Breast epithelium (tissue), 4 donors: ENCODE measurements at regions not wholly inside any gene's neighbourhood (a gene's known extent, or its start where the extent isn't known, plus 50 kb on each side); places are given as distances from the start of the nearest gene placed in this dataset.
A peak's percentile ranks its signal among the peaks of the same experiment; 100 is the strongest.

Experiments
- DNase-seq, 2 donors: peaks; one replicate each; pipeline ENCODE4 v3.0.0-alpha.2; 2019; ENCODE audit warnings: low spot score in 2 of 2
- H3K27ac ChIP-seq, 2 donors: fragments of 200-600 bp; sonication (generic) in 1 of 2; one replicate each; pipeline ENCODE4 v1.5.1; 2016 to 2019; ENCODE audit warnings: mild to moderate bottlenecking in 1 of 2
- H3K27me3 ChIP-seq, 2 donors: fragments of 200-600 bp; sonication (generic) in 1 of 2; one replicate each; pipeline versions ENCODE4 v1.5.1 to v1.6.0; 2017 to 2019; ENCODE audit warnings: control low read depth in 1 of 2, mild to moderate bottlenecking in 1 of 2
- H3K36me3 ChIP-seq: fragments of 200-600 bp; one replicate; pipeline ENCODE4 v1.5.1; 2019
- H3K4me1 ChIP-seq, 2 donors: fragments of 200-600 bp; sonication (generic); one replicate each; pipeline ENCODE4 v1.5.1; 2016 to 2019; ENCODE audit warnings: control low read depth in 1 of 2
- H3K4me3 ChIP-seq, 3 donors: fragments of 200-600 bp; sonication (generic); 1 replicate in 2 of 3; 2 replicates in 1 of 3; pipeline ENCODE4 v1.5.1; 2016 to 2019; ENCODE audit warnings: mild to moderate bottlenecking in 3 of 3, moderate library complexity in 2 of 3
- H3K9me3 ChIP-seq, 2 donors: fragments of 200-600 bp; sonication (generic) in 1 of 2; one replicate each; pipeline ENCODE4 v1.5.1; 2016 to 2019; ENCODE audit warnings: control low read depth in 1 of 2
- POLR2A ChIP-seq: fragments of 450-650 bp; IDR thresholded peaks from one replicate; pipeline ENCODE4 v1.6.1; 2016; ENCODE audit warnings: antibody characterized with exemption, mild to moderate bottlenecking, moderate library complexity
- POLR2AphosphoS5 ChIP-seq, 3 donors: sonication (generic); formaldehyde crosslinking; IDR thresholded peaks; one replicate each; pipeline ENCODE4 v1.6.1; 2017; ENCODE audit warnings: antibody characterized with exemption in 3 of 3
- intact Hi-C: fragments of 100-400 bp; cut with DNase I; formaldehyde crosslinking; loops from one replicate; pipeline ENCODE4 v1.15.1; 2023; ENCODE audit warnings: low total_unique reads
- TF ChIP-seq, protein P1 (sequence below), 3 donors: fragments of 450-650 bp; IDR thresholded peaks; one replicate each; pipeline ENCODE4 v1.5.1; 2016 to 2017; ENCODE audit warnings: antibody characterized with exemption in 3 of 3, mild to moderate bottlenecking in 3 of 3, moderate library complexity in 3 of 3

DNA sequence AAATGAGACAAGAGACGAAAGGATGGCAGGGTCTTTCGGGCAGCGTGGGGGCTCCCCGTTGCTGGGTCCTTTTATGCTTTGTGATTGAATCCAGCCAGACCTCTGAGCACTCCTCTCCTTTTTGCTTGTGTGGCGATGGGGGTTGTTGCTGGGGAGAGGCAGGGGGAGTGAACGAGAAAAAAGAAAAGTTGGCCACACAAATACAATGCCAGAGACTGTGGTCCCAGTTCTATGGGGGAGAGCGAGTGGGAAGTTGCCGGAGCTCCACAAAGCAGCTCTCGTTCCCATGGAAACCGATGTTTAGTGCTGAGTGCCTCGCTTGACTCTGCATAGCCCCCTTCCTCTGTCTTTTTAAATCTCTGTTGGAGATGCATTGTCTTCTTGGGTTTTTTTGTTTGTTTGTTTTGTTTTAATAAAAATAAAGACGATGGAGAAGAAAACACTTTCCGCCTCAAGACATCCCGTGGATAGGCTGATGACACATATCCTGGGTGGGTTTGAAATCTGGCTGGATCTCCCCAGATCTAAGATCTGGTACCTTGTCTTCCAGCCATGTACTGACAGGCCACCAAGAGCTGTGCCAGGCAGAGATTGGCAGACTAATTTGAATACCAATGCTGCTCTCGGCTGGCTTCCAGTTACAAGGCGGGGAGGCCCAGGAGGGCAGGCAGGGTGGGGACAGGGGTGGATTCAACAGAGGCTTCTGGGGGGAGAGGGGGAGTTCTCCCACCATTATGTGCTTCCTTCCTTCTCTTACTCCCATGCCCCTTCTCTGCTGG is 529.3 kb downstream of the QKI start:
- TF ChIP-seq POLR2A, result no peak
- TF ChIP-seq, protein P1, sequence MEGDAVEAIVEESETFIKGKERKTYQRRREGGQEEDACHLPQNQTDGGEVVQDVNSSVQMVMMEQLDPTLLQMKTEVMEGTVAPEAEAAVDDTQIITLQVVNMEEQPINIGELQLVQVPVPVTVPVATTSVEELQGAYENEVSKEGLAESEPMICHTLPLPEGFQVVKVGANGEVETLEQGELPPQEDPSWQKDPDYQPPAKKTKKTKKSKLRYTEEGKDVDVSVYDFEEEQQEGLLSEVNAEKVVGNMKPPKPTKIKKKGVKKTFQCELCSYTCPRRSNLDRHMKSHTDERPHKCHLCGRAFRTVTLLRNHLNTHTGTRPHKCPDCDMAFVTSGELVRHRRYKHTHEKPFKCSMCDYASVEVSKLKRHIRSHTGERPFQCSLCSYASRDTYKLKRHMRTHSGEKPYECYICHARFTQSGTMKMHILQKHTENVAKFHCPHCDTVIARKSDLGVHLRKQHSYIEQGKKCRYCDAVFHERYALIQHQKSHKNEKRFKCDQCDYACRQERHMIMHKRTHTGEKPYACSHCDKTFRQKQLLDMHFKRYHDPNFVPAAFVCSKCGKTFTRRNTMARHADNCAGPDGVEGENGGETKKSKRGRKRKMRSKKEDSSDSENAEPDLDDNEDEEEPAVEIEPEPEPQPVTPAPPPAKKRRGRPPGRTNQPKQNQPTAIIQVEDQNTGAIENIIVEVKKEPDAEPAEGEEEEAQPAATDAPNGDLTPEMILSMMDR (IDR thresholded peaks at IDR 0.05), result no peak
- TF ChIP-seq POLR2AphosphoS5 (IDR thresholded peaks at IDR 0.05), result no peak
- H3K27ac ChIP-seq, result no peak overlapping the region

DNA sequence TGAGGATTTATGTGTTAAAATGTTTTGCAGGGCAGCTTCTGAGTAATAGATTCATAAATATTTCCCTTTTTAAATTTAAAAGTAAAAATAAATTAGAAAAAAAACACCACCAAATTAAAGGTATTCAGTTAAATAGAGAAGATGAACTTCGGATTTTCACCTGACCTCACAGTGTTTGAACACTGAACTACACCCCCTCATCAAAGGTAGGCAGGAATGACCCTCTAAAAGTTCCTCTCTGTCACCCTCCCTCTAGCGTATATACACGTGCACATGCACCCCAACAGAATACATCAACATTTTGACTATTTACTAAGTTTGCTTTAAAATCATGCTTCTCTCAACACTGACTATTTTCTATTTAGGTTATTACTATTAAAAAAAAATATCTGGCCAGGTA is 528.3 kb downstream of the QKI start:
- no peak overlapping the region for H3K27ac ChIP-seq
- TF ChIP-seq POLR2AphosphoS5 (IDR thresholded peaks at IDR 0.05), result no peak
- TF ChIP-seq POLR2A, result no peak
- TF ChIP-seq, protein P1 (IDR thresholded peaks at IDR 0.05), result no peak

More for the DNA sequence above, 529.3 kb downstream of the QKI start:
- Histone ChIP-seq H3K4me1 (no peaks in the 10 kb centered on the region), H3K36me3 (no peaks in the 10 kb centered on the region), H3K4me3 (peak overlapping the region in 1 of 3 donors; percentile 4), H3K9me3 (no peaks in the 10 kb centered on the region), H3K27me3 (no peaks in the 10 kb centered on the region)
- intact Hi-C loops, result loop anchor here (2.0 kb wide), 1 partner anchor 37 kb away; no protein-coding TSS in a partner anchor
- no peak for DNase-seq

DNA sequence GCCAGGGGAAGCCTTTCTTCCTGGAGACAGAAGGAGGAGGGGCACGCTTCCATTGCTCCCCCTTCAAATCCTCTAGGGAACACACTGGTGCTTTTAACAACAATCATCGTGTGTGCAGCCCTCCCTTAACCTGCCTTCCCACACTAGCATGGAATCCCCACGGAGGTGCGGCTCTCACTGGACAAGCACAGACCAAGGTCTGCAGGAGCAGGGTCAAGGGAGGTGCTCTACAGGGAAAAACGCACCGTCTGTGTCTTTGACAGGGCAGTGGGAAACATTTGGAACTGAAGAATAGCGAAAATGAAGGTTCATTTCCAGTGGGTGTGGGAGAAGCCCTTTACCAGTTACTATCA is 527.1 kb downstream of the QKI start:
- H3K27ac ChIP-seq, result peak overlapping the region in 1 of 2 donors; percentile 39
- no peaks in the 10 kb centered on the region for H3K9me3 ChIP-seq
- intact Hi-C loops, result no loop called here
- no peaks in the 10 kb centered on the region for H3K4me1 ChIP-seq
- no peaks in the 10 kb centered on the region for H3K27me3 ChIP-seq
- no peak for TF ChIP-seq POLR2AphosphoS5 (IDR thresholded peaks at IDR 0.05)
- TF ChIP-seq, protein P1 (IDR thresholded peaks at IDR 0.05), result no peak
- no peak overlapping the region for H3K4me3 ChIP-seq
- H3K36me3 ChIP-seq, result no peaks in the 10 kb centered on the region
- DNase-seq, result no peak

More for the DNA sequence above, 528.3 kb downstream of the QKI start:
- H3K36me3 ChIP-seq, result no peaks in the 10 kb centered on the region
- no peak overlapping the region for H3K4me3 ChIP-seq
- no peaks in the 10 kb centered on the region for H3K4me1 ChIP-seq
- H3K9me3 ChIP-seq, result no peaks in the 10 kb centered on the region
- no peak for DNase-seq
- H3K27me3 ChIP-seq, result no peaks in the 10 kb centered on the region
- intact Hi-C loops, result loop anchor here (2.0 kb wide), 1 partner anchor 38 kb away; no protein-coding TSS in a partner anchor

DNA sequence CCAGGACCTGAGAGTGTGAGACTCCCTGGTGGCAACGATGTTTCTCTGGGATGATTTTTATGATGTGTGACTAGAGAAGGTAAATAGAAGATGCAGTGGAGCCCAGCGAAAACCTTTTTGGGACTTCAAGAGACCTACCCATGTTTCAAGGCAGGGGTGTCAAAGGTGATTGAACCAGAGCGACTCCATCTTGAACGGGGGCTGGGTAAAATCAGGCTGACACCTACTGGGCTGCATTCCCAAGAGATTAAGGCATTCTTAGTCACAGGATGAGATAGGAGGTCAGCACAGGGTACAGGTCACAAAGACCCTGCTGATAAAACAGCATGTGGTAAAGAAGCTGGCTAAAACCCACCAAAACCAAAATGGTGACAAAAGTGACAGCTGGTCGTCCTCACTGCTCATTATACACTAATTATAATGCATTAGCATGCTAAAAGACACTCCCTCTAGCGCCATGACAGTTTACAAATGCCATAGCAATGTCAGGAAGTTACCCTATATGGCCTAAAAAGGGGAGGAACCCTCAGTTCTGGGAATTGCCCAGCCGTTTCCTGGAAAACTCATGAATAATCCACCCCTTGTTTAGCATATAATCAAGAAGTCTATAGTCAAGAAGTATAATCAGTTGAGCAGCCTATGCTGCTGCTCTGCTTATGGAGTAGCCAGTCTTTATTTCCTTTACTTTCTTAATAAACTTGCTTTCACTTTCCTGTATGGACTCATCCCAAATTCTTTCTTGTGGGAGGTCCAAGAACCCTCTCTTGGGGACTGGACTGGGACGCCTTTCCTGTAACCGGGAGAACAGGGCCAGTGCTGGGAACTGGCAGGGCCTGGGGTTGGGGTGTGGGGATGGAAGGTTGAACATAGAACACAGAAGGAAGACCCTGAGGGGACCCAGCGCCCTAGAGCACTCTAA is 526.4 kb downstream of the QKI start:
- intact Hi-C loops, result no loop called here
- Histone ChIP-seq H3K27ac (peak overlapping the region in 1 of 2 donors; percentile 39), H3K9me3 (no peaks in the 10 kb centered on the region), H3K36me3 (no peaks in the 10 kb centered on the region), H3K4me3 (no peak overlapping the region), H3K27me3 (no peaks in the 10 kb centered on the region), H3K4me1 (no peaks in the 10 kb centered on the region)
- DNase-seq, result no peak
- no peak for TF ChIP-seq POLR2AphosphoS5 (IDR thresholded peaks at IDR 0.05)
- TF ChIP-seq, protein P1 (IDR thresholded peaks at IDR 0.05), result no peak

DNA sequence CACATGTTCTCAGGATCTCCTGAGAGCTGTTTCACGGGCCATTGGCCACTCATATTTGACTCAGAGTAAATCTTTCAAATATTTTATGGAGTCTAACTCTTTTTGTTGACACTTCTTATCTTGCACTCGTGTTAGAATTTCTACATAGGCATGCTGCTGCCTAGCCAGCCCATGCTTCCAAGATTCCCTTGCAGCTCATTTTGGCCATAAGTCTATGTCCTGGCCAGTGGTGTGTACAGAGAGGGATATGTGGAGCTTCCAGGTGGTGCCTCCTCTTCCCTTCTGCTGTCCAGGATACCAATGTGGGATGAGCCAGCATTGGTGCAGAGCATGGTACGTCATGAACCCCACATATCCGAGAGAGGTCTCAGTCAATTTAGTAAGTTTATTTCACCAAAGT is 522.6 kb downstream of the QKI start:
- H3K9me3 ChIP-seq, result no peaks in the 10 kb centered on the region
- intact Hi-C loops, result no loop called here
- H3K36me3 ChIP-seq, result no peaks in the 10 kb centered on the region
- DNase-seq, result no peak
- H3K27me3 ChIP-seq, result no peaks in the 10 kb centered on the region
- H3K4me1 ChIP-seq, result no peaks in the 10 kb centered on the region
- no peak overlapping the region for H3K4me3 ChIP-seq
- TF ChIP-seq POLR2A (no peak), POLR2AphosphoS5 (IDR thresholded peaks at IDR 0.05) (no peak)
- TF ChIP-seq, protein P1 (IDR thresholded peaks at IDR 0.05), result no peak
- no peak overlapping the region for H3K27ac ChIP-seq
